Cardiac fibroblast (primary cell): ENCODE measurements at regions not wholly inside any gene's neighbourhood (a gene's known extent, or its start where the extent isn't known, plus 50 kb on each side); places are given as distances from the start of the nearest gene placed in this dataset.
"Not testable (repeated sequence)": the region's sequence is repeated elsewhere in the genome, so short reads cannot be mapped to it uniquely, and the experiment has no call there.

Source experiments
- DNase-seq, 2 donors: peaks; one replicate each; pipeline versions ENCODE4 v3.0.0 to v3.0.0-alpha.2; 2010; ENCODE audit warnings: low read depth in 2 of 2
- H3K4me3 ChIP-seq, 2 donors: replicated peaks in 1 of 2; 1 replicate in 1 of 2; 2 replicates in 1 of 2; pipeline ENCODE4 v1.5.1; 2011; ENCODE audit warnings: low read depth in 2 of 2, low read length in 2 of 2, mild to moderate bottlenecking in 2 of 2, moderate library complexity in 1 of 2
- CTCF ChIP-seq: IDR thresholded peaks from one replicate; pipeline ENCODE4 v1.5.1; 2011; ENCODE audit warnings: low read depth, mild to moderate bottlenecking, low read length, inconsistent platforms

GRCh38 chr5:172535108-172535445, 80.8 kb upstream of the SH3PXD2B start:
- no peak for DNase-seq
- no peak for TF ChIP-seq CTCF
- no peak overlapping the region for H3K4me3 ChIP-seq

DNA sequence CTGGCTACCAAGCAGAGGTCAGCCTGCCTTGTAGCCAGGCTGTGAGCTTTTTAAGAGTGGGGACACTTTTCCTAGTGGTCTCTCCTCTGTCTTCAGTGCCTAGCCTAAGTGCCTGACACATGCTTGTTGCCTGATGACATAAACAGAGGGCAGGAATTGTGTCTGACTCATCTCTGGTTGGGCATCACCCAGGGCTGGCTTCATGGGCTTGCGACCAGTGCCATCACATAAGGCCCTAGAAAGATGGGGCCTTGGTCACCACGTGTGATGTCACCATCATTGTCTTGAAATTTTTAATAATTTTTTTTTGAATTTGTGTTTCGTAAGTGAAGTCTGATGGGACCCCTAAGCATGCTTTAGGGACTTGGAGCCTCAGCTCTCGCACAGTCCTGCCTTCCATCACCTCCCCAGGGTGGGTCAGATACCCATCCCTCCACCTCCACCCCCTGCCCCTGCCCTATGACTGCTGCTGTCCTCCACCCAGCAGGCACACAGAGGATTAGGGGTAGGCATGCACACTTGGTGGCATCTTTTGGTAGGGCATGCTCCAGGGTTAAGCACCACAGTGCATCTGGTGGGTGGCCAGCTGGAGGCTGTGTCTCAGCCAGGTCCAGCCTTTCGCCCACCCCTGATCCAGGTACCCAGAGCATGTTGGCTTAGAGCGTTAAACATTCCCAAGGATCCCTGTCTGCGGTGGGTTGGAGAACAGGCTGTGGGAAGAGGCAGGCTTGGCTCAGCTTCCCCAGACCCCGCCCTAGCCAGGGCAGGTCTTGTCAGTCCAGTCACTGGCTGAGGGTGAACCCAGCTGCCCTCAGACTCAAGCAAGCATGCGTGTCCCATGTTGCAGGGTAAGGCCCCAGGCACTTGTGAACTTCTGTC, 80.1 kb upstream of the SH3PXD2B start:
- no peak for DNase-seq
- no peak overlapping the region for H3K4me3 ChIP-seq
- TF ChIP-seq CTCF: no peak

DNA sequence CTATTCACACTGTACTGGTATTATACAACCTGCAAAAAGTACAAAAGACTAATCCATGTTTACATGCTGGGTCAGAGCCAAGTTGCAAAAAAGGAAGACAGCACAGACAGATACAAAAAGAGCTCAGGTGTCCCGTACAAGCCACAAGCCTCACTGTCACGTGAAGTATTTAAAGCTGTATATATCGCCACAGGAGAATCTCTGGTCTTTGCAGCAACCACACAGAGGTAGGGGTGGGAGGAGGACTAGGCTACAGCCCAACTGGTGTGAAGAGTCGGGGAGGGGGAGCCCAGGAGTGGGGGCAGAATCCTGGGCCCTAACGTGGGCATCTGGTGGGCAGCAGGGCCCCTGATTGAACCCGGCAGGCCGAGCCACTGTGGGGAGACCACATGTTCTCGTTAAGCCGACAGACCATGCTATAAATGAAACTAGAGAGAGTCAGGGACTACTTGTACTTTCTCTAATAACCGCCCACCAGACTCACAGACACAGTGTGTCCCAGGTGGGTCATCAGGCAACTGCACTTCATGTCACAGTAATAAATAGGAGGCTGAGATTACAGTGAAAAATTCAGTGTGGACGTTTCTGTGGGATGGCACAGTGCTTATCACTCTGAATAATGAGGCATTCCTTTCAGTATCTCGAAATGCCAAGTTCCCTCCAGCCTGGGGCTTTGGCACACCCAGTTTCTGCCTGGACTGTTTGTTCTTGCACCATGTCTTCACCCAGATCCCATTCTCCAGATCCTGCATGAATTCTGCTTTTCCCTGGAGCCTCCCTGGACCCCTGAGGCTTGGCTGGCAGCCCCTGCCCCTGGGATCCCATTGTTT, 79.3 kb upstream of the SH3PXD2B start:
- no peak overlapping the region for H3K4me3 ChIP-seq
- peak in 1 of 2 donors; percentile 35 for DNase-seq
- no peak for TF ChIP-seq CTCF

- DNase-seq: no peak
- TF ChIP-seq CTCF: no peak
- no peak overlapping the region for H3K4me3 ChIP-seq
Measured at GRCh38 chr5:172533058-172533398, 78.7 kb upstream of the SH3PXD2B start.

DNA sequence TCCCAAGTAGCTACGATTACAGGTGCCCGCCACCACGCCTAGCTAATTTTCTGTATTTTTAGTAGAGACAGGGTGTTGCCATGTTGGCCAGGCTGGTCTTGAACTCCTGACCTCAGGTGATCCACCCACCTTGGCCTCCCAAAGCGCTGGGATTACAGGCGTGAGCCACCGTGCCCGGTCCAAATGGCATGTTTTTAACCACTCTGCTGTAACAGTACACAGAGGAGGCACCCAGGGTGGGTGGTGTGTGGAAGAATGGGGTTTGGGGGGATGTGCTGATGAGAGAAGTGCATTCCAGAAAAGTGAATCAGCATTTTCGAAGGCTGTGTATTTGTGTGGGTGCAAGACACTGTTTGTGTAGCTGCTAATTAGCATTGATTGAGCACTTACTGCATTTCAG, 78.1 kb upstream of the SH3PXD2B start:
- not testable (repeated sequence) for H3K4me3 ChIP-seq, DNase-seq

DNA sequence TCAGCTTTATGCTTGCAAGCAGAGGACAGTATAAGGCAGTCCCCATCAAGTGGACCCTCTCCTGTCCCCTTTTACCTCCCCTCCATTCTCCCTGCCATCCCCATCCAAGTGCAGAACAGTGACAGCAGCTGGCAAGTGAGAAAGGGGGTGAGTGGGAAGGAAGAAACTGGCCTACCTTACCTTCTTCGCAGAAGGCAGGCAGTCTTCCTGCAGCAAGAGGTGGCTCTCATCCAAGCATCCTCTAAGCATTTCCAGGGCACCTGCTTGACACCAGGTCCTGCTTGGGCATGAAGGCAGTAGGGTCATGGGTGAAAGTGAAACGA, 77.3 kb upstream of the SH3PXD2B start:
- DNase-seq: no peak
- no peak for TF ChIP-seq CTCF
- no peak overlapping the region for H3K4me3 ChIP-seq

GRCh38 chr5:172530878-172531703, 76.8 kb upstream of the SH3PXD2B start:
- TF ChIP-seq CTCF: no peak
- H3K4me3 ChIP-seq: no peak overlapping the region
- no peak for DNase-seq
